ENCODE measurements at regions not wholly inside any gene's neighbourhood (a gene's known extent, or its start where the extent isn't known, plus 50 kb on each side); places are given as distances from the start of the nearest gene placed in this dataset.

DNA sequence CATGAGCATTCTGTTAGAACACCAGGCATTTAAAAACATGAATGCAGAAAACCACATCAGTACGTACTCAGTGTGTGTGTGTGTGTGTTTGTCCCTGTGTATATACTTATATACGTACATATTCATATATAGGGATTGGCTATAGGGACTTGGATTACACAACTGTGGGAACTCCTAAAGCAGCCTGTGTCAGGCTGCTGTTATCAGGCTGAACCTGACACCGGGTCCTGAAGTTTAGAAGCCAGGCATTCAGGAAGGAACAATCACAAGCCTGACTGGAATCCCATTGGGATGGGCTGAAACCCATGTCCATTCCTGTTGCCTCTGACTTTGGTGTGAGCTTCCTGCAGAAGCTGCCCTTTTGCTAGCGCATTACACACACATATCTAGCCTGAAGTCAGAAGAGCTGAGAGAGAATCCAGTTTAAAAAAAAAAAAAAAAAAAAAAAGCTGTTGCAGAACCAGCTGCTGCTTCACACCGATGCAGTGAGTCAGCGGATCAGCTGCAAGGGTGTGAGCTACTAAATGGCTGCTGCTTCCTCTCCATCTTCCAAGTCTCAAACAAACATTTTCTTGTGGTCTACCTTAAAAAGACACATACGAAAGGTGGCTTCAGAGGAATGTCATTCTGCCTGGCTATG is 348.1 kb downstream of the THBS2 start:
- intact Hi-C loops (cut with DNase I; ENCODE audit: low total_unique reads), result no loop called here
- DNase-seq, result peak; percentile 39 to 41
- H3K4me3 ChIP-seq, result no peak overlapping the region
- H3K9me3 ChIP-seq, result peaks cover 0 to 7% (median 0%) of the 10 kb centered on the region in 4 donors
- no peaks in the 10 kb centered on the region for H3K27me3 ChIP-seq
- WGBS, 5 donors, result 38 to 65% (median 54%) methylated on average over 7 of the region's 7 CpGs
- no peaks in the 10 kb centered on the region for H3K36me3 ChIP-seq
- peaks cover 0 to 19% (median 6%) of the 10 kb centered on the region in 4 donors for H3K4me1 ChIP-seq
- peak overlapping the region; percentile 53 to 83 (median 69) for H3K27ac ChIP-seq
- TF ChIP-seq POLR2A (IDR thresholded peaks at IDR 0.05) (no peak), EP300 (IDR thresholded peaks at IDR 0.05) (no peak), POLR2AphosphoS5 (IDR thresholded peaks at IDR 0.05) (no peak)
- TF ChIP-seq, protein P1, sequence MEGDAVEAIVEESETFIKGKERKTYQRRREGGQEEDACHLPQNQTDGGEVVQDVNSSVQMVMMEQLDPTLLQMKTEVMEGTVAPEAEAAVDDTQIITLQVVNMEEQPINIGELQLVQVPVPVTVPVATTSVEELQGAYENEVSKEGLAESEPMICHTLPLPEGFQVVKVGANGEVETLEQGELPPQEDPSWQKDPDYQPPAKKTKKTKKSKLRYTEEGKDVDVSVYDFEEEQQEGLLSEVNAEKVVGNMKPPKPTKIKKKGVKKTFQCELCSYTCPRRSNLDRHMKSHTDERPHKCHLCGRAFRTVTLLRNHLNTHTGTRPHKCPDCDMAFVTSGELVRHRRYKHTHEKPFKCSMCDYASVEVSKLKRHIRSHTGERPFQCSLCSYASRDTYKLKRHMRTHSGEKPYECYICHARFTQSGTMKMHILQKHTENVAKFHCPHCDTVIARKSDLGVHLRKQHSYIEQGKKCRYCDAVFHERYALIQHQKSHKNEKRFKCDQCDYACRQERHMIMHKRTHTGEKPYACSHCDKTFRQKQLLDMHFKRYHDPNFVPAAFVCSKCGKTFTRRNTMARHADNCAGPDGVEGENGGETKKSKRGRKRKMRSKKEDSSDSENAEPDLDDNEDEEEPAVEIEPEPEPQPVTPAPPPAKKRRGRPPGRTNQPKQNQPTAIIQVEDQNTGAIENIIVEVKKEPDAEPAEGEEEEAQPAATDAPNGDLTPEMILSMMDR (IDR thresholded peaks at IDR 0.05), result no peak

DNA sequence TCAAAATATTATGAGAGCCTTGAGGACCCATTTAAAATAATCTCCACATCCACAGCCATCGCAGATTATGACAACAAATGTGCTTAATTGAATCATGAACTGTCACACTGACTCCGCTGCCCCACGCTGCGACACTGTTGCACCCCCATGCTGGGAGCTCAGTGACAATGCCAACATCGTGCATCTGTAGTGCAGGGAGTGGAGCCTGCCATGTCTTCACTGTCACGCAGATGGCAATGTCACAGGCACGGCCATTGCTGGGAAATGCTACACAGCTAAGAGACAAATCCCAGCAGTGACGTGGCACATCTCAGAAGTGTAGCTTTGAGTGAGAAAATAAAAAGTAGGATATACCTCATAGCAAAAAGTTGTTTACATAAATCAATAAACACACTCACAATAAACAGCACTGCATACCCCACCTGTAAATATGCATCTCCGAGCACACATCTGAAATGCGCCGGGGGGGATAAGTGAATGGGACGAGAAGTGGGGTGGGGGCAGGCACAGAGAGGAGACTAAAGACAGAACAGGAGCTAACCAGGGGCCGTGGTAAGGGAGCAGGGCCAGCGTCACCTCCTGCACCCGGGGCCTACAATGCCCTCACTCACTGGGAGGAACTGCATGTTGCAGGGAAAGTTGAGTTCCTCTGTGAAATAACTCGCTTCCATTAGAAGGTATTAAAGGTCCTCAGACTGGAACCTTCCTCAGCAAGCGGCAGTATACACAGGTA is 349.9 kb downstream of the THBS2 start:
- DNase-seq, result no peak
- intact Hi-C loops (cut with DNase I; ENCODE audit: low total_unique reads), result no loop called here
- H3K4me3 ChIP-seq, result no peak overlapping the region
- no peaks in the 10 kb centered on the region for H3K27me3 ChIP-seq
- 88 to 95% (median 91%) methylated on average over 17 of the region's 17 CpGs for WGBS, 5 donors
- TF ChIP-seq POLR2A (IDR thresholded peaks at IDR 0.05) (no peak), EP300 (IDR thresholded peaks at IDR 0.05) (no peak), POLR2AphosphoS5 (IDR thresholded peaks at IDR 0.05) (no peak)
- TF ChIP-seq, protein P1 (IDR thresholded peaks at IDR 0.05), result no peak
- H3K36me3 ChIP-seq, result no peaks in the 10 kb centered on the region
- peaks cover 0 to 7% (median 0%) of the 10 kb centered on the region in 4 donors for H3K9me3 ChIP-seq
- no peak overlapping the region for H3K27ac ChIP-seq
- H3K4me1 ChIP-seq, result peaks cover 0 to 13% (median 6%) of the 10 kb centered on the region in 4 donors

DNA sequence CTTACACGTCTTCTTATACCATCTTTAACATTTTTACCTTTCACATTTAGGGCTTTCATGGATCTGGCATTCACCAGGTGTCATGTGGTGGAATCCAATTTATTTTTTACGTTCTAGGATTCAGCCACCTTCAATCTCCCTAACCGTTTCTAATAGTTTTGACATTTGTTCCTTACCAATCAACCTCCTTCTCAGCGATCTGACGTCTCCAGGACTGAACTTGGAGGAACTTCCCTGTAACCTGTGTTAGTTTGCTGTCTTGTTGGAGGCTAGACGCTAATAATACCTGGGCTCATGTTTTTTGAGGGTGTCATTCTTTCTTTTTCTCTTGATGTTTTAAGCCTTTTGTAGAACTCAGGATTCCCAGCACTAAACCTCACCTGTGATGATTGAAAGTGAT is 351.6 kb downstream of the THBS2 start:
- intact Hi-C loops (cut with DNase I; ENCODE audit: low total_unique reads), result no loop called here
- H3K4me3 ChIP-seq, result no peak overlapping the region
- no peaks in the 10 kb centered on the region for H3K36me3 ChIP-seq
- H3K27ac ChIP-seq, result no peak overlapping the region
- no peaks in the 10 kb centered on the region for H3K9me3 ChIP-seq
- 57 to 94% (median 72%) methylated on average over 6 of the region's 6 CpGs for WGBS, 5 donors
- no peak for DNase-seq
- peaks cover 0 to 14% (median 6%) of the 10 kb centered on the region in 4 donors for H3K4me1 ChIP-seq
- TF ChIP-seq, protein P1 (IDR thresholded peaks at IDR 0.05), result no peak
- TF ChIP-seq POLR2A (IDR thresholded peaks at IDR 0.05) (no peak), POLR2AphosphoS5 (IDR thresholded peaks at IDR 0.05) (no peak), EP300 (IDR thresholded peaks at IDR 0.05) (no peak)
- H3K27me3 ChIP-seq, result no peaks in the 10 kb centered on the region

DNA sequence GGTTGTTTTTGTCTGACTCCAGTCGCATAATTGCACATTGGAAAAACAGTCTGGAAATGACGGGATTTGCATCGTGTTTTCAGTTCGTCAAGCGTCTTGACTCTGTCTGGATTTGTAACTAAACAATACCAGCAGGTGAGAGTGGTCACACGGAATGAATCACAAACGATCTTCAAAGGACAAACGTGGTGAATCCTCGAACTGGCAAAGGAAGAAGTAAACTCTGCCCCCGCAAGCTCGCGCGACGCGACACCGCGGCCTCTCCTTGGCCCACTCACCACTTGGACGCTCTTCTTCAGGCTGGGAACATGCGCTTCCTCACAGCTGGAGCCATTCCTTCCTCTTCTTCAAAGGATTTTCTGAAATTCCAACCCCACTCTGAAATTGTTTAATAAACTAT is 352.6 kb downstream of the THBS2 start:
- TF ChIP-seq POLR2AphosphoS5 (IDR thresholded peaks at IDR 0.05) (no peak), POLR2A (IDR thresholded peaks at IDR 0.05) (no peak), EP300 (IDR thresholded peaks at IDR 0.05) (no peak)
- TF ChIP-seq, protein P1 (IDR thresholded peaks at IDR 0.05), result no peak
- Histone ChIP-seq H3K4me3 (no peak overlapping the region), H3K36me3 (no peaks in the 10 kb centered on the region), H3K27me3 (no peaks in the 10 kb centered on the region), H3K27ac (no peak overlapping the region), H3K4me1 (peaks cover 6 to 20% (median 7%) of the 10 kb centered on the region in 4 donors), H3K9me3 (no peaks in the 10 kb centered on the region)
- intact Hi-C loops (cut with DNase I; ENCODE audit: low total_unique reads), result no loop called here
- DNase-seq, result no peak
- 89 to 94% (median 90%) methylated on average over 19 of the region's 19 CpGs for WGBS, 5 donors

Measured in stomach (tissue), 8 donors.